SK-N-SH (cell line): ENCODE measurements at regions not wholly inside any gene's neighbourhood (a gene's known extent, or its start where the extent isn't known, plus 50 kb on each side); places are given as distances from the start of the nearest gene placed in this dataset.

Source experiments
- CTCF ChIA-PET: fragments of 300-600, 350-600 bp; formaldehyde crosslinking; extraction: SDS; loops from one replicate; lab custom pipeline; 2021; lab: Yijun Ruan, JAX
- POLR2A ChIA-PET: fragments of 350-600 bp; sonication (Branson Sonifier 250); formaldehyde crosslinking; extraction: SDS; loops from one replicate; lab custom pipeline; 2020; ENCODE audit warnings: antibody characterized with exemption, inconsistent platforms; lab: Yijun Ruan, JAX
- DNase-seq: peaks from one replicate; pipeline ENCODE4 v3.0.0; 2012
- H2AFZ ChIP-seq: fragments of 200-600 bp; sonication (generic); 2 replicates; pipeline ENCODE4 v1.8.1; 2016; ENCODE audit warnings: antibody characterized with exemption, mild to moderate bottlenecking, low read depth
- H3F3A ChIP-seq: fragments of 200-600 bp; sonication (generic); replicated peaks from 2 replicates; pipeline ENCODE3; 2016; ENCODE audit warnings: antibody characterized with exemption, mild to moderate bottlenecking; ENCODE audit not compliant: insufficient read depth
- H3K27ac ChIP-seq, 2 experiments: fragments of 200-500 bp in 1 of 2; fragments of 200-600 bp in 1 of 2; sonication (Bioruptor generic) in 1 of 2; sonication (generic), shearing (Covaris generic) in 1 of 2; 2 replicates each; pipeline versions ENCODE4 v1.5.1 to v1.6.1; 2014 to 2016; ENCODE audit warnings: low read depth in 2 of 2, inconsistent platforms in 1 of 2, low read length in 1 of 2, mild to moderate bottlenecking in 1 of 2, mixed read lengths in 1 of 2
- H3K27me3 ChIP-seq: fragments of 200-600 bp; sonication (generic), shearing (Covaris generic); 2 replicates; pipeline ENCODE4 v1.6.1; 2016; ENCODE audit warnings: mixed run types; ENCODE audit not compliant: insufficient read depth
- H3K36me3 ChIP-seq, 2 experiments: fragments of 200-500 bp in 1 of 2; fragments of 200-600 bp in 1 of 2; sonication (Bioruptor generic) in 1 of 2; sonication (generic) in 1 of 2; replicated peaks in 1 of 2; 2 replicates each; pipeline versions ENCODE3 to v1.5.1; 2014 to 2016; ENCODE audit warnings: low read length in 1 of 2, mild to moderate bottlenecking in 1 of 2; ENCODE audit not compliant: insufficient read depth in 2 of 2, control insufficient read depth in 1 of 2
- H3K4me1 ChIP-seq, 2 experiments: fragments of 200-500 bp in 1 of 2; fragments of 200-600 bp in 1 of 2; sonication (Bioruptor generic) in 1 of 2; sonication (generic), shearing (Covaris generic) in 1 of 2; 2 replicates each; pipeline versions ENCODE4 v1.5.1 to v1.6.1; 2014 to 2016; ENCODE audit warnings: low read depth in 1 of 2, low read length in 1 of 2, mixed run types in 1 of 2; ENCODE audit not compliant: insufficient read depth in 2 of 2, control insufficient read depth in 1 of 2
- H3K4me2 ChIP-seq: fragments of 200-600 bp; sonication (generic), shearing (Covaris generic); 2 replicates; pipeline ENCODE4 v1.6.1; 2017; ENCODE audit warnings: mixed run types
- H3K4me3 ChIP-seq, 2 experiments: fragments of 200-500 bp in 1 of 2; fragments of 200-600 bp in 1 of 2; sonication (Bioruptor generic) in 1 of 2; sonication (generic), shearing (Covaris generic) in 1 of 2; 2 replicates each; pipeline versions ENCODE4 v1.5.1 to v1.8.1; 2014 to 2016; ENCODE audit warnings: low read depth in 2 of 2, inconsistent platforms in 1 of 2, low read length in 1 of 2, mild to moderate bottlenecking in 1 of 2, mixed read lengths in 1 of 2, moderate library complexity in 1 of 2
- H3K79me2 ChIP-seq: fragments of 200-600 bp; sonication (generic); 2 replicates; pipeline ENCODE4 v1.8.1; 2017; ENCODE audit warnings: mild to moderate bottlenecking; ENCODE audit not compliant: insufficient read depth
- H3K9ac ChIP-seq: fragments of 200-600 bp; sonication (generic); 2 replicates; pipeline ENCODE4 v1.6.1; 2017; ENCODE audit warnings: mixed run types
- H3K9me2 ChIP-seq: fragments of 200-600 bp; sonication (generic); 2 replicates; pipeline ENCODE4 v1.6.1; 2017; ENCODE audit warnings: mixed run types
- H3K9me3 ChIP-seq: fragments of 200-600 bp; sonication (generic); 2 replicates; pipeline ENCODE4 v1.6.1; 2017; ENCODE audit warnings: mixed run types, mild to moderate bottlenecking, moderate library complexity
- H4K20me1 ChIP-seq: fragments of 200-600 bp; sonication (generic); 2 replicates; pipeline ENCODE4 v1.6.1; 2017; ENCODE audit warnings: mild to moderate bottlenecking, mixed run types; ENCODE audit not compliant: insufficient read depth
- CHD2 ChIP-seq: fragments of 150-350 bp; IDR thresholded peaks from 2 replicates; pipeline ENCODE4 v1.6.1; 2018; ENCODE audit warnings: low read length; ENCODE audit not compliant: partially characterized antibody
- EP300 ChIP-seq, 2 experiments: IDR thresholded peaks; 2 replicates each; pipeline versions ENCODE4 v1.4.0 to v1.6.1; 2012; ENCODE audit warnings: borderline replicate concordance in 1 of 2, low read depth in 1 of 2, low read length in 1 of 2
- EZH2phosphoT487 ChIP-seq: fragments of 200-600 bp; sonication (generic); IDR thresholded peaks from 2 replicates; pipeline ENCODE4 v1.6.1; 2017; ENCODE audit warnings: low read depth, mixed run types, mild to moderate bottlenecking, antibody characterized with exemption, moderate library complexity, borderline replicate concordance
- FOXM1 ChIP-seq: IDR thresholded peaks from 2 replicates; pipeline ENCODE4 v1.4.0; 2012; ENCODE audit warnings: low read depth, mild to moderate bottlenecking
- GABPA ChIP-seq: IDR thresholded peaks from 2 replicates; pipeline ENCODE4 v1.4.0; 2012; ENCODE audit warnings: low read depth, mild to moderate bottlenecking
- JUND ChIP-seq: IDR thresholded peaks from 2 replicates; pipeline ENCODE4 v1.4.0; 2012
- MAX ChIP-seq: IDR thresholded peaks from 2 replicates; pipeline ENCODE4 v1.4.0; 2012; ENCODE audit warnings: low read depth
- MEF2A ChIP-seq: IDR thresholded peaks from 2 replicates; pipeline ENCODE4 v1.4.0; 2012; ENCODE audit warnings: low read depth, borderline replicate concordance
- MXI1 ChIP-seq: IDR thresholded peaks from 2 replicates; pipeline ENCODE4 v1.6.1; 2012; ENCODE audit warnings: mild to moderate bottlenecking, low read depth, low read length, improper control_type of control experiment
- NFIC ChIP-seq: IDR thresholded peaks from 2 replicates; pipeline ENCODE4 v1.4.0; 2012; ENCODE audit warnings: borderline replicate concordance
- NRF1 ChIP-seq: IDR thresholded peaks from 2 replicates; pipeline ENCODE4 v1.6.1; 2012; ENCODE audit warnings: low read depth, mild to moderate bottlenecking, low read length
- POLR2AphosphoS5 ChIP-seq: IDR thresholded peaks from 2 replicates; pipeline ENCODE4 v1.6.1; 2012; ENCODE audit warnings: low read depth, low read length
- RCOR1 ChIP-seq: fragments of 150-350 bp; IDR thresholded peaks from 2 replicates; pipeline ENCODE4 v1.6.1; 2017; ENCODE audit warnings: antibody characterized with exemption, low read length
- REST ChIP-seq: IDR thresholded peaks from 2 replicates; pipeline ENCODE4 v1.6.1; 2012; ENCODE audit warnings: mild to moderate bottlenecking, low read depth, low read length, moderate library complexity
- SIN3A ChIP-seq: IDR thresholded peaks from 2 replicates; pipeline ENCODE4 v1.6.1; 2012; ENCODE audit warnings: low read depth, mild to moderate bottlenecking, low read length, moderate library complexity, borderline replicate concordance
- SMC3 ChIP-seq: IDR thresholded peaks from 2 replicates; pipeline ENCODE4 v1.6.1; 2012; ENCODE audit warnings: low read depth, low read length, improper control_type of control experiment
- TAF1 ChIP-seq: IDR thresholded peaks from 2 replicates; pipeline ENCODE4 v1.6.1; 2012; ENCODE audit warnings: low read depth, mild to moderate bottlenecking, low read length, moderate library complexity, borderline replicate concordance
- TEAD4 ChIP-seq: IDR thresholded peaks from 2 replicates; pipeline ENCODE4 v1.4.0; 2012; ENCODE audit warnings: mild to moderate bottlenecking, borderline replicate concordance; ENCODE audit not compliant: insufficient read depth
- USF1 ChIP-seq: IDR thresholded peaks from 2 replicates; pipeline ENCODE4 v1.4.0; 2012; ENCODE audit warnings: low read depth, borderline replicate concordance
- USF2 ChIP-seq: fragments of 150-350 bp; IDR thresholded peaks from 2 replicates; pipeline ENCODE4 v1.6.1; 2017; ENCODE audit warnings: antibody characterized with exemption, low read length, low read depth, borderline replicate concordance
- ZBTB33 ChIP-seq: IDR thresholded peaks from 2 replicates; pipeline ENCODE4 v1.4.0; 2012; ENCODE audit warnings: low read depth, borderline replicate concordance
- WGBS: methylation state at CpG from one replicate; pipeline ENCODE4 v1.1.6; 2017; ENCODE audit warnings: low lambda C conversion rate; 5-methylcytosine and 5-hydroxymethylcytosine counted together

- POLR2A ChIA-PET = no interaction called here
- no peak overlapping the region for H3K9ac ChIP-seq
Observed at GRCh38 chr7:156049366-156049765, 237.1 kb upstream of the SHH start.

GRCh38 chr7:156046031-156046560 is 233.8 kb upstream of the SHH start:
- Histone ChIP-seq H4K20me1 (no peaks in the 10 kb centered on the region), H3K4me1 (no peaks in the 10 kb centered on the region), H3K4me2 (no peak overlapping the region), H3K27me3 (peaks cover 82% of the 10 kb centered on the region), H3K4me3 (no peak overlapping the region), H3K36me3 (no peaks in the 10 kb centered on the region), H3K9ac (no peak overlapping the region), H3F3A (no peaks in the 10 kb centered on the region), H3K79me2 (no peaks in the 10 kb centered on the region), H2AFZ (no peak overlapping the region), H3K9me3 (no peaks in the 10 kb centered on the region), H3K27ac (no peak overlapping the region), H3K9me2 (no peaks in the 10 kb centered on the region)
- ChIA-PET POLR2A (no interaction called here), CTCF (no interaction called here)
- no peak for DNase-seq
- WGBS = 7% methylated on average over 14 of the region's 19 CpGs
- TF ChIP-seq USF2 (no peak), MAX (no peak), USF1 (no peak), MEF2A (no peak), CHD2 (no peak), POLR2AphosphoS5 (no peak), REST (no peak), NFIC (no peak)

More at GRCh38 chr7:156049366-156049765, 237.1 kb upstream of the SHH start:
- Histone ChIP-seq H3K9me3 (no peaks in the 10 kb centered on the region), H3F3A (no peaks in the 10 kb centered on the region), H3K79me2 (no peaks in the 10 kb centered on the region), H3K9me2 (no peaks in the 10 kb centered on the region), H3K27ac (no peak overlapping the region), H3K27me3 (peaks cover 54% of the 10 kb centered on the region), H3K4me2 (no peak overlapping the region), H3K4me3 (no peak overlapping the region), H4K20me1 (no peaks in the 10 kb centered on the region), H3K36me3 (no peaks in the 10 kb centered on the region), H2AFZ (no peak overlapping the region), H3K4me1 (no peaks in the 10 kb centered on the region)
- 17% methylated on average over 6 of the region's 8 CpGs for WGBS
- CTCF ChIA-PET = no interaction called here
- TF ChIP-seq MXI1 (no peak), ZBTB33 (no peak), SMC3 (no peak), RCOR1 (no peak), SIN3A (no peak), TEAD4 (no peak), GABPA (no peak), NRF1 (no peak), FOXM1 (no peak), JUND (no peak), POLR2AphosphoS5 (no peak), MEF2A (no peak), EZH2phosphoT487 (no peak), EP300 (IDR thresholded peaks at IDR 0.05; ENCODE audit: borderline replicate concordance in 1 of 2, low read depth in 1 of 2, low read length in 1 of 2) (no peak), TAF1 (no peak), USF1 (no peak)
- no peak for DNase-seq
